Vagina (tissue), 2 donors: ENCODE measurements at regions not wholly inside any gene's neighbourhood (a gene's known extent, or its start where the extent isn't known, plus 50 kb on each side); places are given as distances from the start of the nearest gene placed in this dataset.

Experiments used
- DNase-seq, 2 donors: peaks; one replicate each; pipeline ENCODE4 v3.0.0-alpha.2; 2017; ENCODE audit errors: extremely low spot score in 2 of 2
- H3K27ac ChIP-seq: fragments of 200-600 bp; sonication (generic); one replicate; pipeline ENCODE4 v1.5.1; 2019
- H3K27me3 ChIP-seq: fragments of 200-600 bp; sonication (generic); one replicate; pipeline ENCODE4 v1.5.1; 2019
- H3K36me3 ChIP-seq, 2 donors: fragments of 200-600 bp; sonication (generic); one replicate each; pipeline ENCODE4 v1.5.1; 2017 to 2019
- H3K4me1 ChIP-seq: fragments of 200-600 bp; sonication (generic); one replicate; pipeline ENCODE4 v1.5.1; 2019
- H3K4me3 ChIP-seq, 2 donors: fragments of 200-600 bp; sonication (generic); 1 replicate in 1 of 2; 2 replicates in 1 of 2; pipeline ENCODE4 v1.5.1; 2016 to 2019
- H3K9me3 ChIP-seq: fragments of 200-600 bp; sonication (generic); one replicate; pipeline ENCODE4 v1.5.1; 2019
- POLR2A ChIP-seq, 2 donors: fragments of 450-650 bp; IDR thresholded peaks; one replicate each; pipeline ENCODE4 v1.6.1; 2017; ENCODE audit warnings: antibody characterized with exemption in 2 of 2, mild to moderate bottlenecking in 2 of 2, moderate library complexity in 2 of 2
- POLR2AphosphoS5 ChIP-seq, 2 donors: sonication (generic); formaldehyde crosslinking; IDR thresholded peaks; one replicate each; pipeline ENCODE4 v1.9.0; 2017; ENCODE audit warnings: antibody characterized with exemption in 2 of 2, mild to moderate bottlenecking in 2 of 2, low read depth in 1 of 2; ENCODE audit not compliant: insufficient read depth in 1 of 2
- intact Hi-C: fragments of 100-400 bp; cut with DNase I; formaldehyde crosslinking; loops from one replicate; pipeline ENCODE4 v1.15.1; 2023
- TF ChIP-seq, protein P1 (sequence below), 3 experiments: fragments of 450-650 bp in 2 of 3; fragments of 200-600 bp in 1 of 3; sonication (generic) in 1 of 3; IDR thresholded peaks; one replicate each; pipeline ENCODE4 v1.5.1; 2017 to 2019; ENCODE audit warnings: antibody characterized with exemption in 3 of 3, mild to moderate bottlenecking in 2 of 3, moderate library complexity in 2 of 3

GRCh38 chr3:178073366-178073765, 462.9 kb upstream of the KCNMB2 start:
- Histone ChIP-seq H3K27ac (no peak overlapping the region), H3K27me3 (no peaks in the 10 kb centered on the region), H3K9me3 (no peaks in the 10 kb centered on the region), H3K4me3 (no peak overlapping the region), H3K36me3 (no peaks in the 10 kb centered on the region), H3K4me1 (peaks cover 10% of the 10 kb centered on the region)
- DNase-seq = no peak
- TF ChIP-seq, protein P1, sequence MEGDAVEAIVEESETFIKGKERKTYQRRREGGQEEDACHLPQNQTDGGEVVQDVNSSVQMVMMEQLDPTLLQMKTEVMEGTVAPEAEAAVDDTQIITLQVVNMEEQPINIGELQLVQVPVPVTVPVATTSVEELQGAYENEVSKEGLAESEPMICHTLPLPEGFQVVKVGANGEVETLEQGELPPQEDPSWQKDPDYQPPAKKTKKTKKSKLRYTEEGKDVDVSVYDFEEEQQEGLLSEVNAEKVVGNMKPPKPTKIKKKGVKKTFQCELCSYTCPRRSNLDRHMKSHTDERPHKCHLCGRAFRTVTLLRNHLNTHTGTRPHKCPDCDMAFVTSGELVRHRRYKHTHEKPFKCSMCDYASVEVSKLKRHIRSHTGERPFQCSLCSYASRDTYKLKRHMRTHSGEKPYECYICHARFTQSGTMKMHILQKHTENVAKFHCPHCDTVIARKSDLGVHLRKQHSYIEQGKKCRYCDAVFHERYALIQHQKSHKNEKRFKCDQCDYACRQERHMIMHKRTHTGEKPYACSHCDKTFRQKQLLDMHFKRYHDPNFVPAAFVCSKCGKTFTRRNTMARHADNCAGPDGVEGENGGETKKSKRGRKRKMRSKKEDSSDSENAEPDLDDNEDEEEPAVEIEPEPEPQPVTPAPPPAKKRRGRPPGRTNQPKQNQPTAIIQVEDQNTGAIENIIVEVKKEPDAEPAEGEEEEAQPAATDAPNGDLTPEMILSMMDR (IDR thresholded peaks at IDR 0.05) = no peak
- TF ChIP-seq POLR2A (IDR thresholded peaks at IDR 0.05) = no peak
- TF ChIP-seq POLR2AphosphoS5 (IDR thresholded peaks at IDR 0.05; ENCODE audit: insufficient read depth in 1 of 2, low read depth in 1 of 2) = no peak
- intact Hi-C loops = no loop called here

DNA sequence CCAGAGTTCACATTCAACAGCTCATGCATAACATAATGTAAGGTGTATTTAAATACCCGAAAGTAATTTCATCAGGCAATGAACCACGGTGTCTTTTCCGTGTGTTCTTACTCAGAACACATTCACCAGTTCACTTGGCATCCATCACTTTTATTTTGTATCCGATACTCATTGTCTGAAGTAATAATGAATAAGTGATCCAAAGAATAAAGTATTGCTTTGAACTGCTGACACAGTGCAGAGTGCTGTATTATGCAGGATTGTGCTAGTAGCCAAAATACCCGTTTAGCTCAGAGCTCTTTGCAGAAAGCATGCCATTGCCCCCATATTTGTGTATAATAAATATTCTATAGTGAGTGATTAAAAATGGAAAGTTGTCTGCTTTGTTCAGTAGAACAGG, 460.9 kb upstream of the KCNMB2 start:
- Histone ChIP-seq H3K27ac (no peak overlapping the region), H3K36me3 (no peaks in the 10 kb centered on the region), H3K4me3 (no peak overlapping the region), H3K27me3 (no peaks in the 10 kb centered on the region), H3K9me3 (no peaks in the 10 kb centered on the region), H3K4me1 (peaks cover 22% of the 10 kb centered on the region)
- intact Hi-C loops = no loop called here
- no peak for DNase-seq
- TF ChIP-seq, protein P1 (IDR thresholded peaks at IDR 0.05) = no peak
- TF ChIP-seq POLR2AphosphoS5 (IDR thresholded peaks at IDR 0.05; ENCODE audit: insufficient read depth in 1 of 2, low read depth in 1 of 2) (no peak), POLR2A (IDR thresholded peaks at IDR 0.05) (no peak)

DNA sequence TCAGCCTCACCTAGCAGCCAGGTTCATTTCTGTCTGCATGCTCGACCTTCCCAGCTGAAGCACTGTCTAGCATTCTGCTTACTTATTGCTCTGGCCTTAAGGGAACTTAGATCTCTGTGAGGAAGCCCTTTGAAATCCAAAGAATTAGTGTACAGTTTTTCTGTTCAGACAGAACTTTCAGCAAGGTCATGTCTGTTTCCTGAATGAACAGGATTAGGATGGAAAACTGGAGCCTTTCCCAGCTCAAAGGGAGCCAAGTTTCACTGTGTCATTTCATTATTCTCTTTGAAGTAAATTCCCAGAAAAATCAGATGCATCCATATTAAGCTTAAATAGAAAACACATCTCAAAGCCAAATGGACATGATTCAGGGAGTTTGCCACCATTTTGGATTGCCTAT, 457.3 kb upstream of the KCNMB2 start:
- no peak for DNase-seq
- Histone ChIP-seq H3K36me3 (no peaks in the 10 kb centered on the region), H3K4me1 (peaks cover 36% of the 10 kb centered on the region), H3K27me3 (no peaks in the 10 kb centered on the region), H3K27ac (peak overlapping the region; percentile 13), H3K4me3 (no peak overlapping the region), H3K9me3 (no peaks in the 10 kb centered on the region)
- peak in 1 of 2 donors; percentile 87 for TF ChIP-seq POLR2AphosphoS5 (IDR thresholded peaks at IDR 0.05; ENCODE audit: insufficient read depth in 1 of 2, low read depth in 1 of 2)
- TF ChIP-seq POLR2A (IDR thresholded peaks at IDR 0.05) = no peak
- TF ChIP-seq, protein P1 (IDR thresholded peaks at IDR 0.05) = no peak
- intact Hi-C loops = no loop called here

DNA sequence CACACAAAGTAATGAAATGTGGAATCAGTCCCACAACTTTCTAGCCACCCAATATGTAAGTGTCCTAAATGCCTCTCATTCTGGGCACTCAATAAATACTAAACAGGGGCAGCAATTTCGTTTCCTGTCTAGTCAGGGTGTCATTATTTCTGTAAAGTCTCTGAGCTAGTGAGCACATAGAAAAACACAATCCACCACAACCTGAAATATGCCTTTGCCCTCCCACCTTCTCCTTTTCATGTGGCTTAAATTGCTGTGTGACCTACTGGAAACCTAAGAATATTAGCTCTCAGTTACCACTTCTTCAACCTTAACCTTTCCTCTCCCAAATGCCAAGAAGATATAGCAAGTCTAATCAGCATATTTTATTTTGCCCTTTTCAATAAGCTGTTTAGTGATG, 456.3 kb upstream of the KCNMB2 start:
- TF ChIP-seq POLR2AphosphoS5 (IDR thresholded peaks at IDR 0.05; ENCODE audit: insufficient read depth in 1 of 2, low read depth in 1 of 2) (no peak), POLR2A (IDR thresholded peaks at IDR 0.05) (no peak)
- TF ChIP-seq, protein P1 (IDR thresholded peaks at IDR 0.05) = no peak
- no peak overlapping the region for H3K27ac ChIP-seq
- no peak for DNase-seq
- H3K4me3 ChIP-seq = no peak overlapping the region
- intact Hi-C loops = no loop called here
- no peaks in the 10 kb centered on the region for H3K9me3 ChIP-seq
- no peaks in the 10 kb centered on the region for H3K36me3 ChIP-seq
- H3K4me1 ChIP-seq = peaks cover 46% of the 10 kb centered on the region
- H3K27me3 ChIP-seq = no peaks in the 10 kb centered on the region

DNA sequence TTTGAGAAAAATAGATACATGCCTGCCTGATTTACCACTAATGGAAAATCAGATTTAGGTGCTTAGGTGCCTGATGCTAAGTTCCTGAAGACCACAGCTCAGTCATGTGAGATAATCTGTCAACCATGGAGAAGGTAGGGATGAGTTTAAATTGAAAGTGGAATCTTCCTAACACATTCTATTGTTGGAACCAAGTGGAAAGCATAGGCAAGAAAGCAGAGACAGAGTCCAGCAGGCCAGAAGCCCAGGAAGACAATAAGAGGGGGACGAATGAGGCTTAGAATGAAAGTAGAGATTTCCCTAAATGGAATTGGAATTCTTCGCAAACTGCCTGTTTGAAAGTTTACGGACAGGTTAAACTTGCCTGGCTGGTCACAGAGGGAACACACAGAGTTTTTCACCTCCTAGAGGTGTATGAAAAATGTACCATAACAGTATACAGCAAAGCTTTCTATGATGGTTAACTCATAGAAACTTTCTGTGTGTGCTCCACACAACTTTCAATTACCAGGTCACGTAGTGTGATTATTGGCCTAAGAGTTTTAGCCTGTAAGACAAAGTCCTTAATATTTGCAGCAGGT, 453.8 kb upstream of the KCNMB2 start:
- intact Hi-C loops = no loop called here
- TF ChIP-seq POLR2AphosphoS5 (IDR thresholded peaks at IDR 0.05; ENCODE audit: insufficient read depth in 1 of 2, low read depth in 1 of 2) = no peak
- TF ChIP-seq, protein P1 (IDR thresholded peaks at IDR 0.05) = no peak
- no peak for TF ChIP-seq POLR2A (IDR thresholded peaks at IDR 0.05)
- Histone ChIP-seq H3K27ac (no peak overlapping the region), H3K27me3 (no peaks in the 10 kb centered on the region), H3K36me3 (no peaks in the 10 kb centered on the region), H3K4me3 (no peak overlapping the region), H3K9me3 (no peaks in the 10 kb centered on the region), H3K4me1 (peaks cover 52% of the 10 kb centered on the region)
- DNase-seq = no peak
